Aorta (tissue), 5 donors: ENCODE measurements at regions not wholly inside any gene's neighbourhood (a gene's known extent, or its start where the extent isn't known, plus 50 kb on each side); places are given as distances from the start of the nearest gene placed in this dataset.
"Not testable (repeated sequence)": the region's sequence is repeated elsewhere in the genome, so short reads cannot be mapped to it uniquely, and the experiment has no call there.

Source experiments
- ATAC-seq: fragments of 200-7000 bp; cut with Tn5 transposase; one replicate; pipeline ENCODE4 v1.9.1; 2022; ENCODE audit warnings: moderate library complexity; ENCODE audit not compliant: low FRiP score
- DNase-seq, 2 donors: peaks; one replicate each; pipeline ENCODE4 v3.0.0-alpha.2; 2020
- H3K27ac ChIP-seq, 2 donors: one replicate each; pipeline ENCODE4 v1.5.1; 2013; ENCODE audit warnings: low read length in 2 of 2, mild to moderate bottlenecking in 2 of 2, moderate library complexity in 2 of 2, control low read depth in 1 of 2, inconsistent platforms in 1 of 2, low read depth in 1 of 2
- H3K27me3 ChIP-seq, 2 donors: one replicate each; pipeline ENCODE4 v1.6.1; 2013; ENCODE audit warnings: control low read depth in 1 of 2, low read length in 1 of 2, mild to moderate bottlenecking in 1 of 2, moderate library complexity in 1 of 2; ENCODE audit not compliant: insufficient read depth in 2 of 2, control insufficient read depth in 1 of 2
- H3K36me3 ChIP-seq, 2 donors: one replicate each; pipeline ENCODE4 v1.6.1; 2013; ENCODE audit warnings: control low read depth in 1 of 2, low read length in 1 of 2, mild to moderate bottlenecking in 1 of 2; ENCODE audit not compliant: insufficient read depth in 2 of 2, control insufficient read depth in 1 of 2
- H3K4me1 ChIP-seq, 2 donors: one replicate each; pipeline ENCODE4 v1.6.1; 2013; ENCODE audit warnings: low read length in 2 of 2, control low read depth in 1 of 2, mild to moderate bottlenecking in 1 of 2, moderate library complexity in 1 of 2; ENCODE audit not compliant: insufficient read depth in 2 of 2, control insufficient read depth in 1 of 2
- H3K4me3 ChIP-seq, 2 donors: one replicate each; pipeline ENCODE4 v1.5.1; 2013; ENCODE audit warnings: low read length in 2 of 2, control low read depth in 1 of 2, mild to moderate bottlenecking in 1 of 2
- H3K9me3 ChIP-seq: one replicate; pipeline ENCODE4 v1.6.1; 2013; ENCODE audit warnings: mild to moderate bottlenecking, low read length; ENCODE audit not compliant: control insufficient read depth
- WGBS, 2 donors: extraction: QIAGEN DNeasy Blood & Tissue Kit; methylation state at CpG; one replicate each; pipeline ENCODE4 v1.1.7; 2013; 5-methylcytosine and 5-hydroxymethylcytosine counted together
- intact Hi-C, 2 donors: fragments of 100-400 bp; cut with DNase I; formaldehyde crosslinking; loops; one replicate each; pipeline versions ENCODE4 v1.14.2 to v1.15.0; 2022
- donor health status: healthy with polysubstance abuse.
- donor health status: Bipolar disorder and iron deficiency.
- donor health status: DM: no; HTN: no; CAD: no.
- donor health status: DM: no; HTN: no; CAD: no.
- donor health status: DM: yes; HTN: yes; CAD: no.

DNA sequence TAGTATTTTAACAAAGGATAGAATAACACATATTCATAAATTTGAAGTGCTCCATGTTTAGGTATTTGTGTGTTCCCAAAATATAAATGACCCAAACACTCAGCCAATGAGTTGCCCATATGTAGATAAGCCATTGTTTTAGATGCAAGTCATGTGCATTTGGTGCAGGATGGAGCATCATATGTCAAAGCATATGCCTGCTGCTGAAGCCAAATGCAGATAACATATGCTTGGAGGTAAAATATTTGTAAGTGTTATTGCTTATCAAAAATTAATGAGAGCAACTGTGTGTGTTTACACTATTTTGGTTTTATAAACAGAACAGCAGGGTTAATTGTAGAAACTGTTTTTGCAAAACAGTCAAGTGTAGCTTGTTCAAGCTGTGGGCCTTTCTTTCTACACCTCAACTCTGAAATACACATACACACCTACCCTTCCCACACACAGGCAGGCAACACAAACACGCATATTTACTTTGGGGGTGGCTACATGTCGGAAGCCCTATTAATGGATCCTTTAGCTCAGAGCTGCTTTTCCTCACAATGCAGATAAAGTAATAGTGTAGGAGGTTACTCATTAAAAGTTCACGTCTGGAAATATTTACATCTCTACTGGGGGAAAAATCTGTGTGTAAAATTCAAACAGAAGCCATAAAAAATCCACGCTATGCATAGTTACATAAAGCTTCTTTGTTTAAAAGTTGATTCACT, 521.4 kb downstream of the ZNF385D start:
- WGBS, 2 donors, result 87 to 89% methylated on average over 4 of the region's 4 CpGs
- no peaks in the 10 kb centered on the region for H3K36me3 ChIP-seq
- intact Hi-C loops, result no loop called here
- no peaks in the 10 kb centered on the region for H3K27me3 ChIP-seq
- no peak overlapping the region for H3K27ac ChIP-seq
- ATAC-seq, result no peak
- no peaks in the 10 kb centered on the region for H3K4me1 ChIP-seq
- DNase-seq, result no peak
- H3K9me3 ChIP-seq, result no peaks in the 10 kb centered on the region
- H3K4me3 ChIP-seq, result no peak overlapping the region

DNA sequence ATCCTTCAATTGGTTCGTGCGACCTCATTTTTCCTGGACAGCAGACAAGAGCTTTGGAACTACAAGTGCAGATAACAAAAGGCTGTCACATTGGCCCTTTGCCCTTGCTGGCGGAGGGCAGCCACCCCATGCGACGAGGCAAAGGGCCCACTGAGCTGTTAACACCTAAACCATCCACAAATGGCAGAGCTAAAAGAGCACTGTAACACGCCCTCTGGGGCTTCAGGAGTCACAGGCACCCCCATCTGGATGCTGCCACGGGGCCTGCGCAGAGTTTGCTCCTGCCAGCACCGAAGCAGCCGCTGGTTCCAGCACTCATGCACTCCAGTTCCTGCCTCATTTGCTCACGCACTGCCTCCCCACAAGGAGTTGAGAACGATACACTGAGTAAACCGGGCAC, 524.9 kb downstream of the ZNF385D start:
- Histone ChIP-seq H3K27me3 (no peaks in the 10 kb centered on the region), H3K9me3 (no peaks in the 10 kb centered on the region), H3K36me3 (no peaks in the 10 kb centered on the region), H3K27ac (no peak overlapping the region), H3K4me1 (no peaks in the 10 kb centered on the region), H3K4me3 (no peak overlapping the region)
- DNase-seq (peak in 1 of 2 donors; percentile 32), ATAC-seq (peak; percentile 24)
- intact Hi-C loops, result no loop called here
- WGBS, 2 donors, result 57 to 61% methylated on average over 13 of the region's 13 CpGs

DNA sequence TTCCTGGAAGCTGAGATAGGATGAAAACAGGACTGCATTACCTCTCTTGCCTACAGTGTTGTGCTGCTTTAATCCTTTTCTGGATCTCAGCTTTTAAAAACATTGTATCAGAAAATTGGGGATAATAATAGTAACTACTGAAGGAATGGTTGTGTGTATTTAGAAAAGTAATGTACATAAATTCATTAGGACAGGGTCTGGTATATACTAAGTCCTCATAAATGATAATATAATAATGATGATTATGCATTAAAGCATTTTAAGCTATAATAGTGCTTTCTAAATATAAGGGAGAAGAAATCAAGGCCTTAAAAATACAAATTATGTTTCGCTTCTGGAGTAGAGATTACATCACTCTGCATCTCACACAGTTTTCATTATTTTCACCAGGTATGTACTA, 530.1 kb downstream of the ZNF385D start:
- 94 to 98% methylated on average over 1 of the region's 1 CpG for WGBS, 2 donors
- peaks cover 2% of the 10 kb centered on the region for H3K9me3 ChIP-seq
- H3K27ac ChIP-seq, result no peak overlapping the region
- H3K4me3 ChIP-seq, result no peak overlapping the region
- intact Hi-C loops, result no loop called here
- no peaks in the 10 kb centered on the region for H3K4me1 ChIP-seq
- no peak for DNase-seq
- no peaks in the 10 kb centered on the region for H3K27me3 ChIP-seq
- no peaks in the 10 kb centered on the region for H3K36me3 ChIP-seq
- no peak for ATAC-seq

DNA sequence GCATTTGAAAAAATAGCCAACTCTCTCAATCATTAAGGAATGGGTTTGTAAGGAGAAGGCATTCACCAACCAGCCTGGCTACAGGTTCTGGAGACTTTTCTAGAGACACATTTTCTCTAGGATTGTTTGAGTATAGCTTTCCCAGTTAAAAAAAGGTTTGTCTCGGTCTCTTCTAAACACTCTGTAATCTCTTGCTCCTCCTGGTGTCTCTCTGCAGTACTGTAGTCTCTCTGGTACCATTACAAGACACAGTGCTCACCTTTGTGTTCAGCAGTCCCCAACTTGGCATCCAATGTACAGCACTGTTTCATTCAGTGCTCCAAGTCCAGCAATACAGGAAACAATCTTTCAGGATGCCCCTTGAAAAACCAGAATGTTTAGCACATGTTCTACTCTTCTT, 534.4 kb downstream of the ZNF385D start:
- DNase-seq (no peak), ATAC-seq (no peak)
- Histone ChIP-seq H3K4me3 (no peak overlapping the region), H3K27ac (no peak overlapping the region), H3K27me3 (no peaks in the 10 kb centered on the region), H3K36me3 (no peaks in the 10 kb centered on the region), H3K4me1 (no peaks in the 10 kb centered on the region), H3K9me3 (peaks cover 2% of the 10 kb centered on the region)
- WGBS, 2 donors, result 75 to 88% methylated on average over 1 of the region's 1 CpG
- intact Hi-C loops, result no loop called here

DNA sequence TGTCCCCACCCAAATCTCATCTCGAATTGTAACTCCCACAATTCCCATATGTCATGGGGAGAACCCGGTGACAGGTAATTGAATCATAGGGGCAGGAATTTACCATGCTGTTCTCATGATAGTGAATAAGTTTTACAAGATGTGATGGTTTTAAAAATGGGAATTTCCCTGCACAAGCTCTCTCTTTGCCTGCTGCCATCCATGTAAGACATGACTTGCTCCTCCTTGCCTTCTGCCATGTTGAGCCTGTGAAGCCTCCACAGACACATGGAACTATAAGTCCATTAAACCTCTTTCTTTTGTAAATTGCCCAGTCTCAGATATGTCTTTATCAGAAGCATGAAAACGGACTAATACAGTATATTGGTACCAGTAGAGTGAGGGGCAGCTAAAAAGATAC, 546.9 kb downstream of the ZNF385D start:
- intact Hi-C loops, DNase-seq, H3K4me3 ChIP-seq, H3K36me3 ChIP-seq, H3K27ac ChIP-seq, H3K9me3 ChIP-seq, H3K27me3 ChIP-seq, H3K4me1 ChIP-seq, ATAC-seq: not testable (repeated sequence)
- 76% methylated on average over 3 of the region's 3 CpGs for WGBS, 2 donors

DNA sequence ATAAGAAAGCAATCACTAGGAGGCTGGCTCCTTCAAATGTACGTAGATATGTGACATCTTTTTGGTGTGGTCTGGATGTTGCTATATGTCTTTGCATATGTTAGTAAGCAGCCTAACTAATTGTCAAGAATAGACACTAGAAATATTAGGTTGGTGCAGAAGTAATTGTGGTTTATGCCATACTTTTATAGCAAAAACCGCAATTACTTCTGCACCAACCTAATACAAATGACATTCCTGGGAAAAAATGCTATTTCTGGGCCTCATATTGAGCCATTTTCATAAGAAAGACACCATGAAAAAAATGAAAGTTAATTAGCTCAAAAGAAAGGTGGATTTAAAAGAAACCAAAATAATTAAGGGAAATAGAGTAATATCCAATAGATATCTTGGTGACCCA, 555.8 kb downstream of the ZNF385D start:
- no peak for ATAC-seq
- 92 to 95% methylated on average over 2 of the region's 2 CpGs for WGBS, 2 donors

DNA sequence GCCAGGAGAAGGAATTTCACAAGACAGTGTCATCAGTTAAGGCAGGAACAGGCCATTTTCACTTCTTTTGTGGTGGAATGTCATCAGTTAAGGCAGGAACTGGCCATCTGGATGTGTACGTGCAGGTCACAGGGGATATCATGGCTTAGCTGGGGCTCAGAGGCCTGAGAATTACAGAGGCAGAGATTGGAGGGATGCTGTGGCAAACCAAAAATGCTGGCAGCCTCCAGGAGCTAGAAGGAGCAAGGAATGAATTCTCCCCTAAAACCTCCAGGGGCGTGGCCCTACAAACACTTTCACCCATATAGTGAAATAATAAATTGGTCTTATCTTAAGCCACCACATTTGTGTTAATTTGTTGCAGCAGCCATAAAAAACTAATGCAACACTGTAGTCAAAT, 557.0 kb downstream of the ZNF385D start:
- H3K27ac ChIP-seq, H3K9me3 ChIP-seq, ATAC-seq, H3K27me3 ChIP-seq, intact Hi-C loops, H3K36me3 ChIP-seq, H3K4me3 ChIP-seq, H3K4me1 ChIP-seq, DNase-seq: not testable (repeated sequence)
- 84 to 85% methylated on average over 2 of the region's 2 CpGs for WGBS, 2 donors

More for the DNA sequence above, 555.8 kb downstream of the ZNF385D start:
- Histone ChIP-seq H3K27ac (no peak overlapping the region), H3K9me3 (no peaks in the 10 kb centered on the region), H3K4me1 (no peaks in the 10 kb centered on the region), H3K4me3 (no peak overlapping the region), H3K27me3 (no peaks in the 10 kb centered on the region), H3K36me3 (no peaks in the 10 kb centered on the region)
- intact Hi-C loops, result no loop called here
- no peak for DNase-seq

DNA sequence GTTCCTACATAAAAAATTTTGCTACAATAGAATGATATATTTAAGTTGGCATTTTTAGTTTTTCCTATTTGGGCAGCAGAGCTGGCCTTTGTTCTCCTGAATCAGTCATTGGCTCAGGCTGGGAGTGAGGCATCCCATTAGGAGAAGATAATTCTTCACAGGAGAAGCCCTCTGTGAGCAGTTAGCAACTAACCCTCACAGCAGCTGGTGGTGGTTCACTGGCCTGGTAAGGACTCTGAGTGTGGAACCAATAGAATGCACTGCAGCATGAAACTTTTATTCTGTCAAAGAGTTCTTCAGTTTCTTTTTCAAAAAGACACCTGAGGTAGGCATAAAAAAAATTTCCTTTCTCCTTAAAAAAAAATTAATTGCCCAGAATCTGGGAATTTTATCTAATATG, 562.6 kb downstream of the ZNF385D start:
- Histone ChIP-seq H3K9me3 (no peaks in the 10 kb centered on the region), H3K4me3 (no peak overlapping the region), H3K27ac (no peak overlapping the region), H3K27me3 (no peaks in the 10 kb centered on the region), H3K36me3 (no peaks in the 10 kb centered on the region), H3K4me1 (no peaks in the 10 kb centered on the region)
- ATAC-seq (no peak), DNase-seq (no peak)
- intact Hi-C loops, result no loop called here

DNA sequence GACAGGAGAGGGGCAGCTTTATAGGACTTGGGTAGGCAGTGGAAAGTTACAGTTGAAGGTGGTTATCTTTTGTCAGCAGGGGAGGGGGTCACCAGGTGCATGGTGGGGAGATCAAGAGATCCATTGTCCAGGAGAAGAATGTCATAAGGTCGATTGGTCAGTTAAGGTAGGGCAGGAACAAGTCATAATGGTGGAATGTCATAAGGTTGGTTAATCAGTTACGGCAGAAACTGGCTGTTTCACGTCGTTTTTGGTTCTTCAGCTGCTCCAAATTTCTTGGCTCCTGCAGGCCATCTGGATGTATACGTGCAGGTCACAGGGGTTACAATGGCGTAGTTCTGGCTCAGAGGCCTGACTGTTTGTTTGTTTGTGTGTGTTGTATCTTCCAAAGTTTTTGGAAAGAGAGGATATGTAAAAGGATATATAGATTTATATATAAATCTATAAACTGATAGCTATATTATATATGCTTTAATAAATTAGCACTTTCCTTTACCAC, 565.1 kb downstream of the ZNF385D start:
- no peaks in the 10 kb centered on the region for H3K36me3 ChIP-seq
- WGBS, 2 donors, result 72 to 78% methylated on average over 6 of the region's 6 CpGs
- no peak for ATAC-seq
- intact Hi-C loops, result no loop called here
- H3K27me3 ChIP-seq, result no peaks in the 10 kb centered on the region
- DNase-seq, result no peak
- no peaks in the 10 kb centered on the region for H3K9me3 ChIP-seq
- no peak overlapping the region for H3K4me3 ChIP-seq
- no peak overlapping the region for H3K27ac ChIP-seq
- no peaks in the 10 kb centered on the region for H3K4me1 ChIP-seq
